ENCODE measurements at regions not wholly inside any gene's neighbourhood (a gene's known extent, or its start where the extent isn't known, plus 50 kb on each side); places are given as distances from the start of the nearest gene placed in this dataset.

GRCh38 chr2:228339525-228339924 lies 158.0 kb upstream of the SPHKAP start:
- H2AFZ ChIP-seq (ENCODE audit: low read length) = no peak overlapping the region
- H3K4me2 ChIP-seq (ENCODE audit: extremely low read depth, insufficient read depth, low read length) = no peak overlapping the region
- no peaks in the 10 kb centered on the region for H4K20me1 ChIP-seq (ENCODE audit: control insufficient read depth, extremely low read depth, insufficient read depth, low read length)
- H3K9ac ChIP-seq (ENCODE audit: insufficient read depth, low read length) = no peak overlapping the region
- no peaks in the 10 kb centered on the region for H3K4me1 ChIP-seq (ENCODE audit: control insufficient read depth, extremely low read depth, insufficient read depth, low read length)
- H3K27me3 ChIP-seq (ENCODE audit: control insufficient read depth, insufficient read depth, low read length) = no peaks in the 10 kb centered on the region
- TF ChIP-seq CTCF (conservative IDR thresholded peaks at IDR 0.05 in 1 of 2, IDR thresholded peaks at IDR 0.05 in 1 of 2; ENCODE audit: low read depth in 1 of 2, low read length in 2 of 2) = no peak
- TF ChIP-seq EZH2 (IDR thresholded peaks at IDR 0.05; ENCODE audit: low read length, missing control alignments) = no peak
- no peaks in the 10 kb centered on the region for H3K36me3 ChIP-seq (ENCODE audit: control insufficient read depth, insufficient read depth, low read length)
- H3K79me2 ChIP-seq (ENCODE audit: control insufficient read depth, insufficient read depth, low read length) = no peaks in the 10 kb centered on the region
- no peaks in the 10 kb centered on the region for H3K9me3 ChIP-seq (ENCODE audit: control insufficient read depth, insufficient read depth, low read depth, low read length)
- H3K27ac ChIP-seq (ENCODE audit: insufficient read depth, low read length) = no peak overlapping the region
- DNase-seq (ENCODE audit: low read depth in 2 of 2) = no peak
- H3K4me3 ChIP-seq (replicated peaks in 1 of 4; ENCODE audit: control extremely low read depth in 1 of 4, insufficient read depth in 1 of 4, low read depth in 3 of 4, low read length in 4 of 4) = no peak overlapping the region

- no peaks in the 10 kb centered on the region for H3K36me3 ChIP-seq (ENCODE audit: control insufficient read depth, insufficient read depth, low read length)
- H3K9ac ChIP-seq (ENCODE audit: insufficient read depth, low read length) = no peak overlapping the region
- no peaks in the 10 kb centered on the region for H3K9me3 ChIP-seq (ENCODE audit: control insufficient read depth, insufficient read depth, low read depth, low read length)
- TF ChIP-seq EZH2 (IDR thresholded peaks at IDR 0.05; ENCODE audit: low read length, missing control alignments) (no peak), CTCF (conservative IDR thresholded peaks at IDR 0.05 in 1 of 2, IDR thresholded peaks at IDR 0.05 in 1 of 2; ENCODE audit: low read depth in 1 of 2, low read length in 2 of 2) (no peak)
- H3K4me1 ChIP-seq (ENCODE audit: control insufficient read depth, extremely low read depth, insufficient read depth, low read length) = no peaks in the 10 kb centered on the region
- no peak for DNase-seq (ENCODE audit: low read depth in 2 of 2)
- H3K27me3 ChIP-seq (ENCODE audit: control insufficient read depth, insufficient read depth, low read length) = no peaks in the 10 kb centered on the region
- no peaks in the 10 kb centered on the region for H4K20me1 ChIP-seq (ENCODE audit: control insufficient read depth, extremely low read depth, insufficient read depth, low read length)
- no peak overlapping the region for H2AFZ ChIP-seq (ENCODE audit: low read length)
- H3K4me3 ChIP-seq (replicated peaks in 1 of 4; ENCODE audit: control extremely low read depth in 1 of 4, insufficient read depth in 1 of 4, low read depth in 3 of 4, low read length in 4 of 4) = no peak overlapping the region
- no peaks in the 10 kb centered on the region for H3K79me2 ChIP-seq (ENCODE audit: control insufficient read depth, insufficient read depth, low read length)
- H3K4me2 ChIP-seq (ENCODE audit: extremely low read depth, insufficient read depth, low read length) = no peak overlapping the region
- no peak overlapping the region for H3K27ac ChIP-seq (ENCODE audit: insufficient read depth, low read length)
Observed at GRCh38 chr2:228334180-228334579, 152.7 kb upstream of the SPHKAP start.

- Histone ChIP-seq H3K4me1 (ENCODE audit: control insufficient read depth, extremely low read depth, insufficient read depth, low read length) (no peaks in the 10 kb centered on the region), H4K20me1 (ENCODE audit: control insufficient read depth, extremely low read depth, insufficient read depth, low read length) (no peaks in the 10 kb centered on the region), H3K4me2 (ENCODE audit: extremely low read depth, insufficient read depth, low read length) (no peak overlapping the region), H3K27me3 (ENCODE audit: control insufficient read depth, insufficient read depth, low read length) (no peaks in the 10 kb centered on the region), H3K9ac (ENCODE audit: insufficient read depth, low read length) (no peak overlapping the region), H3K9me3 (ENCODE audit: control insufficient read depth, insufficient read depth, low read depth, low read length) (no peaks in the 10 kb centered on the region), H3K79me2 (ENCODE audit: control insufficient read depth, insufficient read depth, low read length) (no peaks in the 10 kb centered on the region), H3K36me3 (ENCODE audit: control insufficient read depth, insufficient read depth, low read length) (no peaks in the 10 kb centered on the region), H3K4me3 (replicated peaks in 1 of 4; ENCODE audit: control extremely low read depth in 1 of 4, insufficient read depth in 1 of 4, low read depth in 3 of 4, low read length in 4 of 4) (no peak overlapping the region), H2AFZ (ENCODE audit: low read length) (no peak overlapping the region), H3K27ac (ENCODE audit: insufficient read depth, low read length) (no peak overlapping the region)
- TF ChIP-seq EZH2 (IDR thresholded peaks at IDR 0.05; ENCODE audit: low read length, missing control alignments) (no peak), CTCF (conservative IDR thresholded peaks at IDR 0.05 in 1 of 2, IDR thresholded peaks at IDR 0.05 in 1 of 2; ENCODE audit: low read depth in 1 of 2, low read length in 2 of 2) (no peak)
- no peak for DNase-seq (ENCODE audit: low read depth in 2 of 2)
Observed at GRCh38 chr2:228329282-228329681, 147.8 kb upstream of the SPHKAP start.
